RKO (cell line): ENCODE measurements at regions not wholly inside any gene's neighbourhood (a gene's known extent, or its start where the extent isn't known, plus 50 kb on each side); places are given as distances from the start of the nearest gene placed in this dataset.
"Not testable (repeated sequence)": the region's sequence is repeated elsewhere in the genome, so short reads cannot be mapped to it uniquely, and the experiment has no call there.

Experiments
- DNase-seq: peaks from one replicate; pipeline ENCODE4 v3.0.0-alpha.2; 2016; ENCODE audit warnings: low spot score

- no peak for DNase-seq
Observed at GRCh38 chr12:46670636-46671035, 155.2 kb downstream of the SLC38A4 start.

- DNase-seq: no peak
Observed at GRCh38 chr12:46669720-46670119, 156.1 kb downstream of the SLC38A4 start.

GRCh38 chr12:46667551-46667950 lies 158.2 kb downstream of the SLC38A4 start:
- peak; percentile 89 for DNase-seq

- peak; percentile 95 for DNase-seq
Observed at GRCh38 chr12:46664761-46665287, 161.0 kb downstream of the SLC38A4 start.

GRCh38 chr12:46663318-46663717 lies 162.5 kb downstream of the SLC38A4 start:
- no peak for DNase-seq

- peak; percentile 81 for DNase-seq
Observed at GRCh38 chr12:46661110-46661845, 164.5 kb downstream of the SLC38A4 start.

- DNase-seq: no peak
Observed at GRCh38 chr12:46660719-46661109, 165.1 kb downstream of the SLC38A4 start.

GRCh38 chr12:46660276-46660675 lies 165.5 kb downstream of the SLC38A4 start:
- no peak for DNase-seq

- no peak for DNase-seq
Observed at GRCh38 chr12:46659824-46660223, 166.0 kb downstream of the SLC38A4 start.

- DNase-seq: no peak
Observed at GRCh38 chr12:46659032-46659650, 166.7 kb downstream of the SLC38A4 start.

- peak; percentile 45 for DNase-seq
Observed at GRCh38 chr12:46657453-46658411, 168.1 kb downstream of the SLC38A4 start.

GRCh38 chr12:46655984-46656383 lies 169.8 kb downstream of the SLC38A4 start:
- DNase-seq: not testable (repeated sequence)

- DNase-seq: no peak
Observed at GRCh38 chr12:46653311-46653710, 172.5 kb downstream of the SLC38A4 start.

GRCh38 chr12:46652692-46653091 lies 173.1 kb downstream of the SLC38A4 start:
- no peak for DNase-seq

GRCh38 chr12:46650688-46651087 lies 175.1 kb downstream of the SLC38A4 start:
- DNase-seq: no peak

GRCh38 chr12:46649433-46649832 lies 176.4 kb downstream of the SLC38A4 start:
- no peak for DNase-seq

GRCh38 chr12:46647034-46647433 lies 178.8 kb downstream of the SLC38A4 start:
- DNase-seq: no peak

GRCh38 chr12:46641649-46642048 lies 184.1 kb downstream of the SLC38A4 start:
- DNase-seq: not testable (repeated sequence)

- DNase-seq: no peak
Observed at GRCh38 chr12:46635818-46636217, 190.0 kb downstream of the SLC38A4 start.

- no peak for DNase-seq
Observed at GRCh38 chr12:46629331-46630229, 196.2 kb downstream of the SLC38A4 start.

- no peak for DNase-seq
Observed at GRCh38 chr12:46628176-46628575, 197.6 kb downstream of the SLC38A4 start.
